HPDE6-E6E7 (cell line): ENCODE measurements at regions not wholly inside any gene's neighbourhood (a gene's known extent, or its start where the extent isn't known, plus 50 kb on each side); places are given as distances from the start of the nearest gene placed in this dataset.

ENCODE experiments used
- DNase-seq: peaks from one replicate; pipeline ENCODE4 v3.0.0; 2011; ENCODE audit warnings: missing footprints; ENCODE audit errors: extremely low spot score

GRCh38 chr6:51398793-51399192 lies 580.1 kb downstream of the TFAP2B start:
- DNase-seq = no peak

GRCh38 chr6:51410453-51410852 lies 591.8 kb downstream of the TFAP2B start:
- DNase-seq = no peak

- DNase-seq = no peak
Observed at GRCh38 chr6:51411496-51412125, 592.9 kb downstream of the TFAP2B start.

GRCh38 chr6:51414361-51414760 lies 595.7 kb downstream of the TFAP2B start:
- DNase-seq = no peak

GRCh38 chr6:51415501-51415900 lies 596.8 kb downstream of the TFAP2B start:
- DNase-seq = no peak

GRCh38 chr6:51429017-51429712 lies 610.5 kb downstream of the TFAP2B start:
- DNase-seq = no peak

DNA sequence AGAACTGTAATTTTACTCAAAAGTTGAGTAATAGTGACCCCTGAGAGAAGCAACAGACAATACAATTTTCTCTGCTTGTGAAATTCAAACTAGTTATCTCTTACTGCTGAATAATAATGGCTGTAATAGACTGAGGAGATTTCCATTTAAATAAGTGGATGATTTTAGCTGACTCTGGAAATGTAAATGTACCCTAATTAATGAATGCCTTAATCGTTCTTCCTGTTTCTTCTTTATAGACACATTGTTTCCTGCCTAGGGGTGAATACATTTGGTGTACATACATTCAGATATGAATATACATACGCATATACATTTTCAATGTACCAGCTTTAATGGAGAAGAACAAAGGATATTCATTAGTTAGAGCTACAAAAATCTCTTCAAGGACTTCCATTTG lies 611.9 kb downstream of the TFAP2B start:
- DNase-seq = no peak

DNA sequence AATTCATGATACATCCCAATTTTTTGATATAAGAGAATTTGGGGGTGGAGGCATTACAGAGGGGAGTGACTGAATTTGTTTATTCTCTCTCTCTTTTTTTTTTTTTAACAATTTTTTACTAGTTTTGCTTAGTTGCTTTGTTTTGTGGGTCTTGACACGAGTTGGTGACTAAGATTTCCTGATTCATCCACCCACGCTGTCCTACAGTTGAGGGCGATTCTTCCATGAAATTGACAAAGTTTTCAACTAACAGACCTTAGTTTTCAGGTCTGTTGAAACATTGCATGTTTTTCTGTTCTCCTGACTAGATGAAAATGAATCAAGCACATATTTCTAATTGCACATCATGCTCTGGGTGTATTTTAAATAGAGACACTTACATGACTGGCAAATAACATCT lies 613.8 kb downstream of the TFAP2B start:
- DNase-seq = peak; percentile 4

GRCh38 chr6:51450248-51450957 lies 631.7 kb downstream of the TFAP2B start:
- no peak for DNase-seq

DNA sequence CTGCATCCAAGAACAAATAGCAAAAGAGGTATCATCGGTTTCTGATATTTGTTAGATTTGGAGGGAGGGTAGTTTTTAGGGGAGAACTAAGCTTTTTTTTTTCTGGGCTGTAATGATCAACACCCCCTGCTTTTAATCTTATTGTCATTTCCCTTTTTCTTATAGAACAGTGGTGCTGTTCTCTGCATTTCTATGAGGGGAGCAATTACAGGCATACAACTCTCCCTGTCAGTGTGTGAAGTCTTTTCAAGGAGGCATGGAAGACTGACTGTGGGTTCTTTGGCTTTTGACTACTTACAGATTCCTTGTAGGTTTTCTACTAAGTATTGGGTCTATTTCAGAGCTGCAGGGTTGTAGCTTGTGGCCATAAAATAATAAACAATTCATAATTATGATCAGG lies 632.3 kb downstream of the TFAP2B start:
- no peak for DNase-seq

- no peak for DNase-seq
Observed at GRCh38 chr6:51456282-51456681, 631.1 kb downstream of the PKHD1 start.

DNA sequence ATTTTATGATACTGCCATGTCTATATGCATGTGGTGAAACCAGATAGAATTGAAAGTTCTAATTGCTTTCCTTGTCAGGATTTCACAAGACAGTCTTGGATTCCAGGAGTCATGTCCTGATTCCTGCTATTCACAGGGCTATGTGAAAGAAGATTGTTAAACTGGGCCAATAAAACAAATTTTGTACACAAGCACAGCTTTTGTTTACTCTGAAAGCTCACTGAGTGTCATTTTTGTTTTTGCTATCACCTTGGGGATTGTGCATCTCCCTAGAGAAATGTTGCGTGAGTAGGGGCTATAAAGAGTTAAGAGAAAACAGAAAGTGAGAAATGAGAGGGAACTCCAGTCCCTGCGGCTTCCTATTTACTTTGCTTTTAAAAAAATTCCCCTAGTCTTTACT lies 627.5 kb downstream of the PKHD1 start:
- DNase-seq = no peak

GRCh38 chr6:51462896-51463295 lies 624.5 kb downstream of the PKHD1 start:
- no peak for DNase-seq

DNA sequence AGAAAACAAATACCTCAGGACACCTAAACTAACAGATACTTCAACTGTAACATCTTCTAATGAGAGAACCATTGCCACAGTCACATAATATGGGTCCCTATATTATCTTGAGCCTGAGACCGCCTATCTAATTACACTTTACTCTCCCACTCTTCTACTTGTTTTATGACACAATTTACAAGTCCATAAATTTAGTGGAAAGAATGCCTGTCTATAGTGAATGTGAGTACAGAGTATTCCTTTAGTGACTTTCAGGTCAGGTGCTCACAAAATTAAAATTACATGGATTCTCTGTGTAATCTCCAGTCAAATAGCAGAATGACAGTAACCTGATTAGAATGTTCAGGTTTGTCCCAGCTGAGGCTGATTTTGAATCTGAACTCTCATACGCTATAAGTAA lies 624.1 kb downstream of the PKHD1 start:
- DNase-seq = no peak

DNA sequence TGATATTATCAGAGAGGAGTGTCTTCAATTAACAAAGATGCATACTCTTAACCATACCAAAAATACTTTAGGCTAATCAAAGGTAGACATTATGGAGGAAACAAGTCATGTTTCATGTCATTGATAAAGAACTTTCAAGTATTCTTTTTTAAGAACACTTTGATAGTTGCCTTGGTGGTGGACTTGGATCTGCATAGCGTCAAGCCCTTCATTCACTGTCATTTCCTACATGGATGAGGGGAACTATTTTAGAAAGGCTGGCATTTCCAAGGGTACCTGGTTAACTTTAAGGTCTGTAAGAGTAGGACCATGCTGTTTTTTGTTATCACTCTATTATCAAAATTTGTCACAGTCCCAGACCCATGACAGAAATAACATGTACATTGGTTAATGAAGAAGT lies 622.5 kb downstream of the PKHD1 start:
- no peak for DNase-seq

DNA sequence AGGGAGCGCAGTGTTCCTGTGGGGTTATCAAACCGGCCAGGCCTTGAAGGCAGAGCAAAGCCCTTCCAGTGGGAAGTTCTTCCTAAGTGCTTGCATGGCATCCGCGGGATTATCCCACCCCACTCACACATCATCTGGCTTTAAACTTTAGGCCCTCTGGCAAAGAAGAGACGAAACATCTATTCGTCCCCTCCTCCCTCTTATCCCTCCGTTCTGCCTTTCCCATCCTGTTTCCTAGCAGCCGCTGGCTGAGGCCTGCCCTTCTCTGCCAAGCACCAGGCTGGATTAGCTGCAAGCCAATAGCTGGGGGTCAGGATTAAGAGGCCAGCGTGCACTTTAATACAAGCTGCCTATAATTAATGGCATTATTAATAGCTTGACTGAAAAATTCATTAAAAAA lies 621.0 kb downstream of the PKHD1 start:
- no peak for DNase-seq

DNA sequence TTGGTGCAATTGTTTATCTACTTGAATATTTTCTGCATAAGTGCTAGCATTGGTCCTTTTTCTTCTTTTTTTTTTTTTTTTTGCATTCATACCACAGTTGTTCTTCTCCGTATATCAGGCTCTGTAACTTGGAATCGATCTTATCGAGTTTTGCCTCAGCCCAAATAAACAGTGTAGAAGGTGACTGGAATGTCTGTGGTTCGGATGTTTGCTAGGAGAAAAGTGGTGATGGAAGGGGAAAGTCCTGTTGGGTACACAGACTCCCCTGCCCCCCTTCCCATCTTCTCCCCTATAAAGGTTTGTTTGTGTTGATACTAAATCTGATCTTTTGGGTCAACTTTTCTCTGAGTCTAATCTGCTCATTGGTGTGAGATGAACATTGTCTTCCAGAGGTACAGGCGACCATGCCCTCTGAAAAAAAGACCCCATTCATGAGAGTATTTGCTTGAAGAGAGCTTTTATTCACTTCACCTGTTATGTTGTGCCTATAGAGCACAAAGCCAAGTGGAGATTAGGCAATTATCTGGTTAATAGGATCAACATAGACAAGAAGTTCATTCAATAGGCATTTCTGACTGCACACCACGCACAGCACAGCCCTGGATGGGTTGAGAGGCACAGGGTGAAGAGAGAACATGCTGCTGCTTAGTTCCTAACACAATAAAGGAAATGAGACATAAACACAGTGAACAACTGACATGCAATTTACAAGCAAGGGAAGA lies 620.0 kb downstream of the PKHD1 start:
- DNase-seq = no peak

- no peak for DNase-seq
Observed at GRCh38 chr6:51468704-51469103, 618.7 kb downstream of the PKHD1 start.

- DNase-seq = peak; percentile 57
Observed at GRCh38 chr6:51472745-51473487, 614.5 kb downstream of the PKHD1 start.

DNA sequence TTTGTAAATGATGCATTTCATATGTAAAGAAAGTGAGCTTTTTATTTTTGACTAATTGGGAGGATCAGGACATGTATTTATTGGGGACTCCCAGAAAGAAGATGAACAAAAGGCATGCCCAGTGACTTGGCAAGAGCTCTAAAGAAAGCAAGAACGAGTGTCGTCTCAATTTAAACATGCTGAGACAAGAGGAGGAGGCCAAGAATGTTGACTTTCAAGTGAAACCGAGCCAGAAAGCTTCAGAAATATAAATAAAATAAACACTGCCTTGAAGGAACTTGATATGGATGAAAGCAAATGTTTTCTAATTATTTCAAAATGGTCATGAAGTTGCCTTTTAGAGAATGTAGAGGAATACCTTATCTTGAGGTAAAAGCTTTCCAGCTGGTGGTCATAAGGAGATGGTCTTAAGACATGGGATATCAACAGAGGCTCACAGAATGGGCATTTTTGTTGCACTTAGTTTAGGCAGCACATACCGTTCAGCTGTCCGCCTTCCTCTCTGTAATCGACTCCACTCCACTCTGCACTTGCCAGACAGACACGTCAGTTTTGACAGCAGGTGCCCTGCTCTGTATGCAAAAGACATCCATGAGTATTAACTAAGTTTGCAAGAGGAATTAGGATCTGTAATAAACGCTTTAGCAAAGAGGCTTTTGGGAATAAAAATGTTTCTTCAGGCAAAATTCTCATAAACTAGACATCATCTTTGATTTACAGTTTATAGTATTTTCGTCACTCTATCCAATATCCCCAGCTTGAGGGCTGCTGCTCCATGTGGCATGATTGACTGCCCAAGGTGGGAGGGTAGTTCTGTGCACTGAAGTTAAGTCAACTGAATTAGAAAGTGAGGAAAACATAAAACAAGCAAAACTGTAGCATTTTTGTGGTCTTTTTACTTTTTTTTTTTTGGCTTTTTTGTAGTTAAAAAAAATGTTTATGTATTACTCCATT lies 613.1 kb downstream of the PKHD1 start:
- peak; percentile 14 for DNase-seq
